HG02840 (cell line): ENCODE measurements at regions not wholly inside any gene's neighbourhood (a gene's known extent, or its start where the extent isn't known, plus 50 kb on each side); places are given as distances from the start of the nearest gene placed in this dataset.

Source experiments
- ATAC-seq: cut with Tn5 transposase; IDR thresholded peaks from one replicate; pipeline ENCODE4 v1.9.1; 2021; ENCODE audit warnings: mild to moderate bottlenecking, moderate library complexity, moderate number of reproducible peaks; ENCODE audit not compliant: unreplicated experiment, low FRiP score

DNA sequence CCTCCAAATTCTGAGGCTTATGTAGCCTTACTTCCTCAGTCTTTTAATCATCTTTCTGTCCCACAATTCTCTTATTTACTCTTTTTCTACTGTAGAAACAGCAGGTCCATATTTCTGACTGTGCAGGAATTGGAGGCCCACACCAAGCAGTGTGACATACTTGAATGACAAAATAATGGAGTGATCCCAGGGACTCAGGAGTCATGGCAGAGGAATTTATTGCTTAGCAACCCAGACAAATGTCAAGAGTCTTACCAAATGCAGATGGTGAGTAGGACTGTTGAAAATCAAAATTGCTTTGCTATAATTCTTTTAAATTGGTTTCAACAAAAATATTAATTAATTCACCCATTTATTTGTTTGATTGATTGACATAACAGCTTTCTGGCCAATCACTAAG is 59.9 kb downstream of the HTR1B start:
- ATAC-seq = no peak

DNA sequence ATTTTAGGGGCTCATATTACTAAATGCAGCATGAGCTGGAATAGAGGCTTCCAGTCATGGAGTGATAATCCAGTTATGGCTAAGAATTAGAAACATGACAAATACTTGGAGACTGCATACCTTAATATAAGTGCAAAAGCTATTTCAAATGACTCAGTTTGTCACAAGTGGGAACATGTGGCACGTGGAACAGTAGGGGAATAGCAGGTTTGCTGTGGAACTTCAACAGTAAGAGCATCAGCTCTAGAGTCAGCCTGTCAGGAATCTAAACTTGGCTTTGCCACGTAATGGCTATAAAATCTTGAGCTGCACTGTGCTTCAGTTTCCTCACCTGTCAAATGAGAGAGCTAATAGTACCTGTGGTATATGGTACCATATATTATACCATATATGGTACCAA is 62.1 kb downstream of the HTR1B start:
- no peak for ATAC-seq

DNA sequence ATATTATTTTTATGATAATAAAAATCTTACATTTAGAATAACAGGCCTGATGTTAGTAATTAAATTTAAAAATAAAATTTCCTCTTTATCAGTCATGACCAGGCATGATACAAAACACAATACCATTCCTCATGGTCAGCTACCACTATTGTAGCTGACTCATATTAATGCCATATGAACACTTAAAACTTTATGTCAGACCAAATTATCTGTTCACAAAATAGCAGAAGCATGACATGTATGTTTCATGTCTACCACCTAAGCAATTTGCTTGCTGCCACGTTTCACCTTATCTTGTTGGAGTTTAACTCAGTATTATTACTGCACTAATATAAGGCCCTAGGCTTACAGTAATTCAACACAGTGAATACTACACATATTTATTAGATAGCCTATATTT is 65.7 kb downstream of the HTR1B start:
- ATAC-seq = no peak

DNA sequence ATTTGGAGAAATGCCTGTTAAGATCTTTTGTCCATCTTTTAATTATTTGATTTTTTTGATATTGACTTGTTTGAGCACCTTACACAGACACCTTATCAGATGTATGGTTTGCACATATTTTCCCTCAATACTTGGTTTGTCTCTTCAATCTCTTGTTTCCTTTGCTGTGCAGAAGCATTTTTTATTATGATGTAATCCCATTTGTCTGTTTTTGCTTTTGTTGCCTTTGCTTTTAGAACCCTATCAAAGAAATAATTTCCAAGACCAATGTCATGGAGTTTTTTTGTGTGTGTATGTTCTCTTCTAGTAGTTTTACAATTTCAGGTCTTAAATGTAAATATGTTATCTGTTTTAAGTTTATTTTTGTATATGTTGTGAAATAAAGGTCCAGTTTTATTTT is 73.9 kb downstream of the HTR1B start:
- no peak for ATAC-seq

DNA sequence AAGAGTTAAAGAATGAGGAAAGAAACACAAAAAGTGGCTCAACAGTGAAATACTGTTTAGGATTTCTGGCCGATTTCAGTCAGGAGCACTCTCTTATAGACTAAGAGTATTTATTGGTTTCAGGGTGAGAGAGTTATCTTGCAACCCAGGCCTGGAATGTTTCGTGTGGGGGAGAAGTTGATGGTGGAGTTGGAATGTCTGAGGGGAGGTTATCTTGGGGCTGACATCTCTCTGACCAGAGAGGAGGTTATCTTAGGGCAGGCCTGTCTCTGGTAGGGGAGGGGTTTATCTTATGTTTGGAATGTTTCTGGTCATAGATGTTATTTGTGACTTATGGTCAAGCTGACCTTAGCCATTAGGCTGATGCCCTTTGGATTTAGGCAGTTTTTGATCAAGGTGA is 80.3 kb downstream of the HTR1B start:
- ATAC-seq = no peak

DNA sequence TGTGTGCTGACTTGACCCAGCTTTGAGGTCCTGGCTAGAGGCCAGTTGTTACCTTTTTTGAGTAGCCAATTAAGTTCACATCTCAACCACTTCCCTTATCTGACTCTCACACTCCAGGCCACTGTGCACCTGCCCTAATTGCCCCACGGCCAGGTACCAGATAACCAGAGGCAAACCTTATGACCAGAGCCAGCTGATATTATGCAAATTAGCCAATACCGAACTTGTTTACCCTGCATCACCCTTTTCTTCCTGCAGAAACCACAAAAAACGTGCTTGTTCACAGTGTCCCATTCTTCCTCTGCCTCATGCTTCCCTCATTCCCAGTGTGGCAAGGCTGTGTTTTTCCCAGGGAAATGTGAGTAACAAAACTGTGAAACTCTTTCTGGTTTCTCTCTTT is 89.3 kb downstream of the HTR1B start:
- ATAC-seq = no peak

DNA sequence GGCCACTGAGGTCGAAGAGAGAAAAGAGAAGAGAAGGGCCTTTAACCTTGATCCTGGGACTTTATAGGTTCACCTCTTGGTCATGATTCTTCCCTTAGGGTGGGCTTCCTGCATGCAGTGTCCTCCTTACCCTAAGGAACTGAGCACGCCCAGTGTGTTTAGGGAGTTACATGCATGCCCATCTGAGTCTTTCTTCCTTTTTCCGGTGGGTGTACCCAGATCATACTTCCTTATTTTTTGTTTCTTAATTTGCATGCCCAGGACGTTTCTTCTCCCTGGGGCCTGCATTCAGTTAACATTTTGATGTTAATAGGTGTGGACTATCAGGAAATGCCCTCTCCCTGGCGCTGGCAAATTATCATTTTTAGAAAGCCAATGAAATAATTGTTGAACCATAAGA is 91.5 kb downstream of the HTR1B start:
- no peak for ATAC-seq

DNA sequence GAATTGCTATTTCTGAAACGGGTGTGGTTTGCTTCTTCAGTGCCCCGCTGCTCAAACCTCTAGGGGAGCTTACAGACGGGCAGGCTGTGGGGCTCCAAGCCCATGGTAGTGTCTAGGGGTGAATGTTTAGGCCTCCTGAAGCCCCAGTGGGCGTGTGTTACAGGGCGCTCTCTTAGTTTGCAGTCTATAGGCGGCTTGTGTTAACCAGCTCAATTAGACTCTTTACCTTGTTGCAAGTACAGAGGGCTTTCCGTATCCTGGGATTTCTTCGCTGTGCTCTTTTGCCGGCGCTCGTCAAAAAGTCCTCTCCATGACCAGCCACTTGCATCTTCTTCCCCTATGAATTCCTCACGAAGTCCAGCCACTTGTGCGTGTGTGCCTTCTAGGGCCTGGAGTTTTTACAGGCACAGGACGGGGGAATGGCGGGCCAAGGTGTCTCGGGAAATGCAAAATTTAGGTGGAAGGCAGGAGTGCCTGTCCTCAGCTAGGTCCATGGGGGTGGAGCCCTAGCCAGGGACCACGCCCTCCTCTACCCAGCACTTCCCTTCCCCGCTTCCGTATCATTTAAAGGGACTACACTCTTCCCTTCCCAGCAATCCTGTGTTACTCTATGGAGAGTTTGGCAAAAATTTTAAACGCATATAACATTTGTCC is 94.5 kb downstream of the HTR1B start:
- ATAC-seq = no peak

DNA sequence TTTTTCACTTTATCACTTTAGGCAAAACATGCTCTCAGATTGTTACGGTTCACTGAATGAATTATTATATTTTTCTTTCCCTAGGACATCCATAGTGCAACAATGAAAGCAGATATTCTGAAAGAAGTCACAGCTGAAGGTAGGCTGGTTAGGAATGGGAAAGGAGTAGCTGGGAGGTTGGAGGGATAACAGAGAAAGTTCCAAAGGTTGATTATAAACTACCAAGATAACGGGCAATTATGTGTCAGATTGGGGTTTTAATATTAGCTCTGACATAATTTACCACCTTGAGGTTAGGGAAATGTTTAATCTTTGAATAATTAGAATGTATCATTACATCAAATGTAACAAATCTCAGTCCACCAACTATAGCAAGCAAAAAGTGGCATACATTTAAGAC is 96.5 kb downstream of the HTR1B start:
- ATAC-seq = no peak

DNA sequence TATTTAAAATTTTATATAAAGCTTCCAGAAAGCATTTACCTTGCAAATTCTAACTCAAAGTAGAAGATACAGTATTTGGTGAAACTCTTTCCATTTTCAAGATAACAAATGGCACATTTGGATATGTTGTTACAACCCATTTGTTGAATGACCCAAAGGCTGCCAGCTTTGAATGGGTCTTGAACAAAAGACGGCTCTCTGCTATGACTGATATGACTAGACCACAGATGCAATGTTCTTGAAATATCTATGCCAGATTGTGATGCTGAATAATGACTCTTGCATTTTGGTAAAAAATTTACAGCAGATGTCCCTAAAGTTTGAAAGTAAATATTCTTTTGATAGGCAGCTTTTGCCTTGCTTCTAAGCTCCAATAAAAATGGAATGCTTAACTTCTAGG is 99.6 kb downstream of the HTR1B start:
- no peak for ATAC-seq

DNA sequence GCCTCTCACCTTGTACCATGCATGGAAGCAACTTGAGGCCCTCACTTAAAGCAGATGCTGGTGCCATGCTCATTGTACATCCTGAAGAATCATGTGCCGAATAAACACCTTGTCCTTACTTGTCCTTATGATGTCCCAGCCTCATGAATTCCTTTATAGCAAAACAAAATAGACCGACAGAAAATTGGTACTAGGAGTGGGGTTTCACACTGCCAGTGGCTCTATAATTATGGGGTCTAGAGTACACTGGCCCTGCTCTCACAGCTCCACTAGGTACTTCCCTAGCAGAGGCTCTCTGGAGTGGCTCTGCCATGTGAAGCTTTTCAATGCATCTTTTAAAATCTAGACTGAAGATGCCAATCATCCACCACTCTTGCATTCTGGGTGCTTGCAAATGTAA is 101.2 kb downstream of the HTR1B start:
- ATAC-seq = no peak

DNA sequence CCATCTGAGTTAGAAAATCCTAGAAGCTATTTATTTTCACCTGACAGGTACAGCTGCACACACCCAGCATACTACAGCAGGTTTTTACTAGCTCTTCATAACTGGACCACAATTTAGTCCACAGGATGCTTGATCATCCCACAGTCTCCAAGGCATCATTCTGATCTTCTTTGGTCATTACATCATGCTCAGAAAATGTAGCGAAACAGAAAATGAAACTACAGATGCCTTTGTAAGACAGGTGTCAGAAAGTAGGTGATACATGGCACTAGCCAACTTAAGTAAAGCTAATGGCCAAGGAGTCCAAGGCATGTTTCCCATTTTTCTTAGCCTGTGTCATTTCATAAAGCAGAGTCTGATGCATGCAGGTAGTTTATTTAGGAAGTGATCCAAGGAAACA is 102.3 kb downstream of the HTR1B start:
- no peak for ATAC-seq

DNA sequence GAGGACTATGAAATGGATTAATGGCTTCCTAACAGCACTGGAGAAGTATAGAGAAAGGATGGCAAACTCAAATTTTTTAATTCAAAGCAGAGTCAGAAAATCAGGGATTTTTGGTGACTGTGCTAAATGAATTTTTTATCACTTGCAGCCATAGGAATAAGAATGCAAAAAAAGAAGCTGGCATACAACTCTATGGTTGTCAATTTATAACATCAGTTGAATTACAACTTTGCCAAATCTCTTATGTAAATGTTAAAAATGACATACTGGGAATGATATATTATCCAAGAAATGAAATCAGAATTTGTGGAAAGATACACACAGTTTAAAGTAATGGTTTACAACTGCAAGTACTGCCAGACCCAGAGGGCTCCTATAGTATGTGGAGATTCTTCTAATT is 106.5 kb downstream of the HTR1B start:
- no peak for ATAC-seq

DNA sequence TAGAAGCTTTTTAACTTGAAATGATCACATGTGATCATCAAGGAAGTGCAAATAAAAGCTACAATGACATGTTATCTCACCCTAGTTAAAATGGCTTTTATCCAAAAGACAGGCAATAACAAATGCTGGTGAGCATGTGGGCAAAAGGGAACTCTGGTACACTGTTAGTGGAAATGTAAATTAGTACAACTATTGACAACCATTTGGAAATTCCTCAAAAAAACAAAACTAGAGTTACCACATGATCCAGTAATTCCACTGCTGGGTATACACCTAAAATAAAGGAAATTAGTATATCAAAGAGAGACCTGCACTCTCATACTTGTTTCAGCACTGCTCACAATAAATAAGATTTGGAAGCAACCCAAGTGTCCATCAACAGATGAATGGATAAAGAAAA is 108.7 kb downstream of the HTR1B start:
- no peak for ATAC-seq

DNA sequence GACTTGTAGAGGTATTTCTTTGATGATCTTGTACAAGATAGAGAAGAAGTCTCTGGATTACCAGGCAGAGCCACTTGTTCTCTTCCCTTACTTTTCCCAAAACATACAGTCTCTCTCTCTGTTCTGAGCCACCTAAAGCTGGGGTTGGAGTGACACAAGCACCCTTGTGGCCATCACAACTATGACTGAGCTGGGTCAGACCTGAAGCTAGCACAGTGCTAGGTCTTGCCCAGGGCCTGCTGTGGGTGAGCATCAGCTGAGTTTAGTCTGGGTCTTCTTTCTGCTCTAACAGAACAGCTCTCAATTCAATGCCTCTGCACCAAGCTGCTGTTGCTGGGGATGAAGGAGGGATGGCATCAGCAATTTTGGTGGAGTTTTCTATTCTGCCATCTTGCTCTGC is 110.2 kb downstream of the HTR1B start:
- ATAC-seq = no peak

DNA sequence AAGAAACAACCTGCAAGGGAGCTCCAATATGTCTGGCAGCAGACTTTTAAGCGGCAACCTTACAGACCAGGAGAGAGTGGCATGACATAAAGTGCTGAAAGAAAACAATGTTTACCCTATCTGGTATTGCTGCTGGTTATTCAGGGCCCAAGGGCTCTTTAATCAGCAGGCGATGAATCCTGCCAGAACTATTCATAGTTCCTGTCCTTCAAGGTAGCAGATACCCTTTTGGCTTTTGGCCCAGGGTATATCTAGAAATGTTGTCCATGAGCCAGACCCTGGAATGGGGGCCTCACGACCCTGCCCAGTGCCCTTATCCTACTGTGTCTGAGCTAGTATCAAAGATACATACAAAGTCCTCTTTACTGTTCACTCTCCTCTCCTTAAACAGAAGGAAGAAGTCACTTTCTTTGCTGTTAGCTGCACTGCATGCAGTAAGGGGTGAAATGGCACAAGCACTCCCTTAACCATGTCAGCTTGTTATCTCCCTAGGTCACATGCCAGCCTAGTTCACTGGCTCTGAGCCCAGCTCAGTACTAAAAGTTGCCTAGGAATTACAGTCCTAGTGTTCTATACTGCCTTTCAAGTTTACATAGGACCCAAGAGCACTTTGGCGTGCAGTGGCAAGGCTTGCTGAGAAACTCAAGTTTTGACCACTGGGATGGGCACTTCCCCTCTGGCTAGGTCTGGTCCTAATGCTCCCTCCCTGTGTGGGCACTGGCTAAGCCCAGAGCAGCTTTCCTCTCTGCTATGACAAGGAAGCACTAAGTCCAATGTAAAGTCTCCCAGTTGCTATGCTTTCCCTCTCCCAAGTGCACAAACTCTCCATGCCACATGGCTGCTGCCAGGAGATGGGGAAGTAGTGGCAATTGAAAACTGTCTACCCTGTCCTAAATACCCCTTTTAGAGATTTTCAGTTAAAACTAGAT is 122.0 kb downstream of the HTR1B start:
- no peak for ATAC-seq

DNA sequence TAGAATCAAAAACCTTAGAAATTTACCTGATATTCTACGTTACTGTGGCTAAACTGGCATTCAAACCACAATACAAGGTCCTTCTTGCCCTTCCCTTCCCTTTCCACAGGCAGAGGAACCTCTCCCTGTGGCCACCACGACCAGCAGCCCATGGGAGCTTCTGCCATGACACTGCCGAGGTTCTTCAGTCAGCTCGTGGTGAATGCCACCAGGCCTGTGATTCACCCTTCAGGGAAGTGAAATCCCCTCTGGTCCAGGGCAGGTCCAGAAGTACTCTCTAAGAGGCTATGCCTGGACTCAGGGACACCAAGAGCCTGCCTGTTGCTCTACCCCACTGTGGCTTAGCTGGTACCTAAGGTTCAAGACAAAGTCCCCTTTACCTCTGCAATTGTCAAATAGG is 123.0 kb downstream of the HTR1B start:
- no peak for ATAC-seq

DNA sequence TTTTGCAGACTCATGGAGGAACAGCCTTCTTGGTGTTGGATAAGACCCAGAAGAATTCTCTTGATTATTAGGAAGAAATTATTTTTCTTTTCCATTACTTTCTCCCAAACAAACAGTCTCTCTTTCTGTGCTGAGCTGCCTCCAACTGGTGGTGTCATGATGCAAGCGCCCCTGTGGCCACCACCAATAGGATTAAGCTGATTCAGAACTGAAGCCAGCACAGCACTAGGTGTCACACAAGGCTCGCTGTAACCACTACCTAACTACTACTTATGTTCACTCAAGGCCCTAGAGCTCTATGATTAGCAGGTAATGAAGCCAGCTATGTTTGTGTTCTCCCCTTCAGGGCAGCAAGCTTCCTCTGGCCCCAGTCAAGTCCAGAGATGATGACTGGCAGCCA is 123.4 kb downstream of the HTR1B start:
- no peak for ATAC-seq

DNA sequence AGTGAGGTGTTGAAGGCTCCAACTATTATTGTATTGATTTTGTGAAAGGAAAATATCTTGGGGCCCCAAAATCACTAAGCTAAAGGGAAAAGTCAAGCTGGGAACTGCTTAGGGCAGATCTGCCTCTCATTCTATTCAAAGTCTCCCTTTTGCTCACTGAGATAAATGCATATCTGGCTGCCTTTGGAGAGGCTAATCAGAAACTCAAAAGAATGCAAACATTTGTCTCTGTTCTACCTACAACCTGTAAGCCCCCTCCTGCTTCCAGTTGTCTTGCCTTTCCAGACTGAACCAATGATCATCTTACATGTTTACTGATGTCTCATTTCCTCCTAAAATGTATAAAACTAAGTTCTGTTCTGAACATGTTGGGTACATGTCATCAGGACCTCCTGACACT is 125.9 kb downstream of the HTR1B start:
- no peak for ATAC-seq

DNA sequence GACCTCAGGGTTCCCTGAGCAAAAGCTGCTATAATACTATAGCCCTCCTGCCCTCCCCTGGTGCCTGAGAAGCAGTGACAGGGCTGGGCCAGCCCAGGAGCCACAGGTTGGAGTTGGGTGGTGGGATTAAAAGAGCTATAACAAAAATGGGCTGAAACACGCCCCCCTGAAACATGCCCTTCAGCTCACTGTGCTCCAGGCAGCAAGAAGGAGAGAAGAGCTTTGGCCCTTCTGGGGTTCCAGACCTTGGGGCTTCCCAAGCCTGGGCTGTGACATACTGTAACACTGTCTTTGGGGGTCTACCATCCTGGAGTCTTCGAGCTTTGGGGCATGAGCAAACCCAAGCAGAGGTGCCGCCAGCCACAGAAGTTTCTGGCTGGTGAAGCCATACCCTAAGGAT is 129.2 kb downstream of the HTR1B start:
- ATAC-seq = no peak

DNA sequence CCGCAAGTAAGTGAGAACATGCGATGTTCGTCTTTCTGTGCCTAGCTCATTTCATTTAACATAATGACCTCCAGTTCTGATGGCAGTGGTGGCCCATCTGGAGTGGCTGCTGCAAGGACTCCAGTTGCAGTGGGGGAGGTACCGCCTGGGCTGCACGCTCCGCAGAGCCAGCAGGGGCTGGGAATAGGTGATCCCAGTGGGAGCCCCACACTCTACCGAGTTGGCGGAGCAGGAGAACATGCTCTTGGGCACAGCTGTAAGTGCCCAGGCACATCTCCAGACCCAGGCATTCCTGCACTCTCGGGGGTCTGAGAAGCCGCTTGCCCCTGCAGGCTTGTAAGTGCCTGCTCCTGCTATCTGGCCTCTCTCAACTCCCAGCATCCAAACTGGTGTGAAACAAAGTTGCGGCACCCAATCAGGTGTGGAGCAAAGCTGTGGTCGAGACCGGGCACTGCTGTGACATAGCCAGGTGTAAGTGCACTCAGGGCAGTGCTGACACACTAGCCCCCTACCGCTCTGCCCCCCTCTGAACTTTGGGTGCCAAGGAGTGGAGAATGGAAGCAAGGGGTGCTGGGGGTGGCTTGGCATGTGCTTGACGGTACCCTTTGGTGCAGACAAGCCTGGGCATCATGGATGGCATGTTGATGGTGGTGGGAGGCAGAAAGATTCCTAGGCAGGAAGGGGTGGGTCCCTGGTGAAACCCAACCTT is 130.2 kb downstream of the HTR1B start:
- no peak for ATAC-seq

DNA sequence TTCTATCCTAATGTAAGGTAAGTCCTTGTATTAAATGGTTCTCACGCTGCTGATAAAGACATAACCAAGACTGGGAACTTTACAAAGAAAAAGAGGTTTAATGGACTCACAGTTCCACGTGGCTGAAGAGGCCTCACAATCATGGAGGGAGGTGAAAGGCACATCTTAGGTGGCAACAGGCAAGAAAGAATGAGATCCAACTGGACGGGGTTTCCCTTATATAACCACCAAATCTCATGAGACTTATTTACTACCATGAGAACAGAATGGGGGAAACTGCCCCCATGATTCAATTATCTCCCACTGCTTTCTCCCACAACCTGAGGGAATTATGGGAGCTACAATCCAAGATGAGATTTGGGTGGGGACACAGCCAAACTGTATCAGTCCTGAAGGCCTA is 136.6 kb downstream of the HTR1B start:
- no peak for ATAC-seq
